HEK293 (cell line): ENCODE measurements at regions not wholly inside any gene's neighbourhood (a gene's known extent, or its start where the extent isn't known, plus 50 kb on each side); places are given as distances from the start of the nearest gene placed in this dataset.

Source experiments
- CTCF ChIA-PET: fragments of 350-600 bp; formaldehyde crosslinking; extraction: SDS; loops from one replicate; lab custom pipeline; 2021; ENCODE audit warnings: antibody characterized with exemption; lab: Yijun Ruan, JAX
- POLR2A ChIA-PET: fragments of 300-600 bp; formaldehyde crosslinking; extraction: SDS; loops from one replicate; lab custom pipeline; 2020; ENCODE audit warnings: antibody characterized with exemption, inconsistent platforms; lab: Yijun Ruan, JAX
- H3K27ac ChIP-seq: fragments of 200-500 bp; sonication (Bioruptor generic); 2 replicates; pipeline ENCODE4 v1.5.1; 2014; ENCODE audit warnings: low read depth, low read length, control low read depth, inconsistent platforms; ENCODE audit errors: extremely low read depth
- H3K36me3 ChIP-seq, 2 experiments: fragments of 200-500 bp in 1 of 2; sonication (Bioruptor generic) in 1 of 2; 1 replicate in 1 of 2; 2 replicates in 1 of 2; pipeline ENCODE4 v1.5.1; 2014 to 2017; ENCODE audit warnings: inconsistent platforms in 2 of 2, low read length in 2 of 2; ENCODE audit not compliant: control insufficient read depth in 2 of 2, insufficient read depth in 1 of 2
- H3K4me1 ChIP-seq: fragments of 200-500 bp; sonication (Bioruptor generic); 2 replicates; pipeline ENCODE4 v1.5.1; 2014; ENCODE audit warnings: mild to moderate bottlenecking, low read length, inconsistent platforms; ENCODE audit not compliant: control insufficient read depth, insufficient read depth
- H3K4me3 ChIP-seq: 2 replicates; pipeline ENCODE4 v1.5.1; 2011; ENCODE audit warnings: low read depth, mild to moderate bottlenecking, control low read depth, low read length, moderate library complexity
- H3K9me3 ChIP-seq: fragments of 200-500 bp; sonication (Bioruptor generic); 2 replicates; pipeline ENCODE4 v1.5.1; 2014; ENCODE audit warnings: low read depth, low read length, inconsistent platforms; ENCODE audit not compliant: control insufficient read depth, insufficient read depth
- EGR2 ChIP-seq: fragments of 450-650 bp; formaldehyde crosslinking; IDR thresholded peaks from 2 replicates; pipeline ENCODE4 v1.5.1; 2016; ENCODE audit warnings: low read depth, missing biosample characterization, missing genetic modification characterization
- YY2 ChIP-seq: fragments of 450-650 bp; formaldehyde crosslinking; IDR thresholded peaks from 2 replicates; pipeline ENCODE4 v1.5.1; 2016; ENCODE audit warnings: missing biosample characterization, missing genetic modification characterization
- ZBTB1 ChIP-seq: fragments of 450-650 bp; formaldehyde crosslinking; IDR thresholded peaks from 2 replicates; pipeline ENCODE4 v1.5.1; 2016; ENCODE audit warnings: missing biosample characterization, missing genetic modification characterization
- ZEB2 ChIP-seq: fragments of 450-650 bp; formaldehyde crosslinking; IDR thresholded peaks from 2 replicates; pipeline ENCODE4 v1.5.1; 2016; ENCODE audit warnings: missing biosample characterization, missing genetic modification characterization
- ZNF132 ChIP-seq: fragments of 450-650 bp; formaldehyde crosslinking; IDR thresholded peaks from 2 replicates; pipeline ENCODE4 v1.5.1; 2017; ENCODE audit warnings: missing biosample characterization, missing genetic modification characterization, borderline replicate concordance
- ZNF157 ChIP-seq: fragments of 450-650 bp; formaldehyde crosslinking; IDR thresholded peaks from 2 replicates; pipeline ENCODE4 v1.5.1; 2016; ENCODE audit warnings: missing biosample characterization, missing genetic modification characterization
- ZNF184 ChIP-seq: fragments of 450-650 bp; IDR thresholded peaks from 2 replicates; pipeline ENCODE4 v1.5.1; 2018; ENCODE audit warnings: missing biosample characterization, mild to moderate bottlenecking, missing genetic modification characterization
- ZNF211 ChIP-seq: fragments of 450-650 bp; formaldehyde crosslinking; IDR thresholded peaks from 2 replicates; pipeline ENCODE4 v1.5.1; 2016; ENCODE audit warnings: low read depth, missing biosample characterization, missing genetic modification characterization
- ZNF214 ChIP-seq: fragments of 450-650 bp; formaldehyde crosslinking; IDR thresholded peaks from 2 replicates; pipeline ENCODE4 v1.5.1; 2017; ENCODE audit warnings: missing biosample characterization, mild to moderate bottlenecking, missing genetic modification characterization, borderline replicate concordance
- ZNF266 ChIP-seq: fragments of 450-650 bp; formaldehyde crosslinking; IDR thresholded peaks from 2 replicates; pipeline ENCODE4 v1.5.1; 2016; ENCODE audit warnings: missing biosample characterization, missing genetic modification characterization, low read depth
- ZNF324 ChIP-seq: fragments of 450-650 bp; formaldehyde crosslinking; IDR thresholded peaks from 2 replicates; pipeline ENCODE4 v1.5.1; 2016; ENCODE audit warnings: missing biosample characterization, missing genetic modification characterization
- ZNF354C ChIP-seq: fragments of 450-650 bp; formaldehyde crosslinking; IDR thresholded peaks from 2 replicates; pipeline ENCODE4 v1.5.1; 2016; ENCODE audit warnings: missing biosample characterization, missing genetic modification characterization, low read depth, borderline replicate concordance
- ZNF423 ChIP-seq: fragments of 450-650 bp; formaldehyde crosslinking; IDR thresholded peaks from 2 replicates; pipeline ENCODE4 v1.5.1; 2016; ENCODE audit warnings: missing biosample characterization, missing genetic modification characterization
- ZNF426 ChIP-seq: fragments of 450-650 bp; formaldehyde crosslinking; IDR thresholded peaks from 2 replicates; pipeline ENCODE4 v1.5.1; 2017; ENCODE audit warnings: missing biosample characterization, missing genetic modification characterization, mild to moderate bottlenecking, inconsistent platforms, moderate library complexity
- ZNF433 ChIP-seq: fragments of 450-650 bp; formaldehyde crosslinking; IDR thresholded peaks from 2 replicates; pipeline ENCODE4 v1.5.1; 2016; ENCODE audit warnings: missing biosample characterization, missing genetic modification characterization, low read depth
- ZNF501 ChIP-seq: fragments of 450-650 bp; formaldehyde crosslinking; IDR thresholded peaks from 2 replicates; pipeline ENCODE4 v1.5.1; 2016; ENCODE audit warnings: missing biosample characterization, missing genetic modification characterization
- ZNF555 ChIP-seq: fragments of 450-650 bp; formaldehyde crosslinking; conservative IDR thresholded peaks from 2 replicates; pipeline ENCODE4 v1.5.1; 2017; ENCODE audit warnings: missing biosample characterization, mild to moderate bottlenecking, missing genetic modification characterization, inconsistent platforms
- ZNF624 ChIP-seq: fragments of 450-650 bp; formaldehyde crosslinking; IDR thresholded peaks from 2 replicates; pipeline ENCODE4 v1.5.1; 2017; ENCODE audit warnings: missing biosample characterization, missing genetic modification characterization
- ZNF658 ChIP-seq: fragments of 450-650 bp; formaldehyde crosslinking; IDR thresholded peaks from 2 replicates; pipeline ENCODE4; 2016; ENCODE audit warnings: missing biosample characterization, missing genetic modification characterization
- ZNF776 ChIP-seq: fragments of 450-650 bp; formaldehyde crosslinking; IDR thresholded peaks from 2 replicates; pipeline ENCODE4 v1.5.0; 2017; ENCODE audit warnings: missing biosample characterization, missing genetic modification characterization, borderline replicate concordance
- ZNF785 ChIP-seq: fragments of 450-650 bp; formaldehyde crosslinking; IDR thresholded peaks from 2 replicates; pipeline ENCODE4 v1.5.1; 2016; ENCODE audit warnings: missing biosample characterization, missing genetic modification characterization
- ZNF830 ChIP-seq: fragments of 450-650 bp; IDR thresholded peaks from 2 replicates; pipeline ENCODE4 v1.5.0; 2018; ENCODE audit warnings: missing biosample characterization, missing genetic modification characterization, low read depth, mild to moderate bottlenecking, moderate library complexity
- ZSCAN16 ChIP-seq: fragments of 450-650 bp; formaldehyde crosslinking; IDR thresholded peaks from 2 replicates; pipeline ENCODE4 v1.5.1; 2016; ENCODE audit warnings: missing biosample characterization, missing genetic modification characterization
- TF ChIP-seq, protein P1 (sequence below): fragments of 450-650 bp; formaldehyde crosslinking; IDR thresholded peaks from 2 replicates; pipeline ENCODE4 v1.5.1; 2016; ENCODE audit warnings: missing biosample characterization, missing genetic modification characterization

DNA sequence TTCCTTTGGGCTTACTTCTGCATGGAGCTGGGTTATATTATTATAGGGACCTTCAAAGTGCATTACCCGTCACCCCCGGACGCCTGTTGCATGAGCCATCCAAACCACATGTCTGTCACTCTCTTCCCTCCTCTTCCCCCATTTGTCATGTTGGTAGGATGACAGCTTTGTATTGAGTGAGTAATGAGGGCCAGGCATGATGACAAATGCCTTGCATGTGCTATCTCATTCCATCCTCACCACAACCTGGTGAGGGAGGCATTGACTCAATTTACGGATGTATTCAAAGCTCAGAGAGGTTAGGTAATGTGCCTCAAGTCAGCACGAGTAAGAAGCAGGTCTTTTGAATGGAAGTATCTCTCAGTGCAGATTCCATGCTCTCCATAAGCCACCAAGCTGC, 510.5 kb upstream of the TNP1 start:
- ChIA-PET CTCF (interaction anchor here (0.6 to 1.6 kb wide), 3 partner anchors 140 to 343 kb away, joined by 4 to 5 read pairs (median 5); no protein-coding TSS in a partner anchor), POLR2A (interaction anchor here (0.6 kb wide), 1 partner anchor 133 kb away, joined by 7 read pairs; no protein-coding TSS in a partner anchor)
- no peaks in the 10 kb centered on the region for H3K36me3 ChIP-seq
- H3K27ac ChIP-seq = no peak overlapping the region
- TF ChIP-seq ZNF423 (tag by site-specific recombination) (no peak), ZEB2 (tag by site-specific recombination) (no peak), ZNF324 (tag by site-specific recombination) (no peak), ZNF433 (tag by site-specific recombination) (no peak), ZNF132 (tag by site-specific recombination) (no peak), ZNF426 (no peak), ZSCAN16 (no peak), ZNF501 (tag by site-specific recombination) (no peak), ZBTB1 (tag by site-specific recombination) (no peak), ZNF354C (tag by site-specific recombination) (no peak), ZNF211 (tag by site-specific recombination) (no peak), ZNF157 (tag by site-specific recombination) (no peak), ZNF658 (no peak), ZNF830 (tag by site-specific recombination) (no peak), ZNF624 (no peak)
- no peak overlapping the region for H3K4me3 ChIP-seq
- H3K9me3 ChIP-seq = no peaks in the 10 kb centered on the region
- 0 out of 2 replicates have a peak, but pooled peaks cover 2% of the 10 kb centered on the region for H3K4me1 ChIP-seq

DNA sequence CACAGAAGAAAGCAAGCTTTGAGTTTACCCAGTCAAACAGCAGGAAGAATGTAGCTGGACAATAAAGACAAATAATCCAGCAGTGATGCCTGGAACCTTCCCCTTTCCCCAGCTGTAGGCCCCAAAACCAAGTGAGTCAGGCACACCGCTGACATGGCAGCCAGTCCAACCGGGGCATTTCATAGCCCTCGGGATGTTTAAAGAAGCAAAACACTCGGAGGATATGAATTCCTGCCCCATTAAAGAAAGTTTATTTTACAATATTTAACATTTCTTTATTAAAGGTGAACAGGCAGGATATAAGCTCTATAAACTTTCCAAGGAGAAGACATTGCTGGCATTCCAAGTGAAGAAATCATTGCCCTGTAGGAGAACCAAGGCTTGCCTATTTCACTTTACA, 507.6 kb upstream of the TNP1 start:
- POLR2A ChIA-PET = no interaction called here
- CTCF ChIA-PET = interaction anchor here (0.6 kb wide), 1 partner anchor 224 kb away, joined by 3 read pairs; no protein-coding TSS in a partner anchor
- Histone ChIP-seq H3K36me3 (no peaks in the 10 kb centered on the region), H3K4me1 (0 out of 2 replicates have a peak, but pooled peaks cover 2% of the 10 kb centered on the region), H3K27ac (no peak overlapping the region), H3K9me3 (no peaks in the 10 kb centered on the region), H3K4me3 (no peak overlapping the region)
- TF ChIP-seq ZNF266 (tag by site-specific recombination) (no peak), ZNF555 (tag by site-specific recombination) (no peak), ZNF776 (tag by site-specific recombination) (no peak), EGR2 (tag by site-specific recombination) (no peak), ZNF785 (tag by site-specific recombination) (no peak), ZNF214 (tag by site-specific recombination) (no peak), ZNF184 (tag by site-specific recombination) (no peak), ZNF132 (tag by site-specific recombination) (no peak), YY2 (tag by site-specific recombination) (no peak)
- TF ChIP-seq, protein P1, sequence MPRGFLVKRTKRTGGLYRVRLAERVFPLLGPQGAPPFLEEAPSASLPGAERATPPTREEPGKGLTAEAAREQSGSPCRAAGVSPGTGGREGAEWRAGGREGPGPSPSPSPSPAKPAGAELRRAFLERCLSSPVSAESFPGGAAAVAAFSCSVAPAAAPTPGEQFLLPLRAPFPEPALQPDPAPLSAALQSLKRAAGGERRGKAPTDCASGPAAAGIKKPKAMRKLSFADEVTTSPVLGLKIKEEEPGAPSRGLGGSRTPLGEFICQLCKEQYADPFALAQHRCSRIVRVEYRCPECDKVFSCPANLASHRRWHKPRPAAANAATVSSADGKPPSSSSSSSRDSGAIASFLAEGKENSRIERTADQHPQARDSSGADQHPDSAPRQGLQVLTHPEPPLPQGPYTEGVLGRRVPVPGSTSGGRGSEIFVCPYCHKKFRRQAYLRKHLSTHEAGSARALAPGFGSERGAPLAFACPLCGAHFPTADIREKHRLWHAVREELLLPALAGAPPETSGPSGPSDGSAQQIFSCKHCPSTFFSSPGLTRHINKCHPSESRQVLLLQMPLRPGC (tag by site-specific recombination) = no peak
